Left renal pelvis (tissue), 4 donors: ENCODE measurements at regions not wholly inside any gene's neighbourhood (a gene's known extent, or its start where the extent isn't known, plus 50 kb on each side); places are given as distances from the start of the nearest gene placed in this dataset.

Experiments used
- DNase-seq, 4 donors: peaks; one replicate each; pipeline ENCODE4 v3.0.0-alpha.2; 2013; ENCODE audit warnings: low read depth in 4 of 4, low spot score in 3 of 4

DNA sequence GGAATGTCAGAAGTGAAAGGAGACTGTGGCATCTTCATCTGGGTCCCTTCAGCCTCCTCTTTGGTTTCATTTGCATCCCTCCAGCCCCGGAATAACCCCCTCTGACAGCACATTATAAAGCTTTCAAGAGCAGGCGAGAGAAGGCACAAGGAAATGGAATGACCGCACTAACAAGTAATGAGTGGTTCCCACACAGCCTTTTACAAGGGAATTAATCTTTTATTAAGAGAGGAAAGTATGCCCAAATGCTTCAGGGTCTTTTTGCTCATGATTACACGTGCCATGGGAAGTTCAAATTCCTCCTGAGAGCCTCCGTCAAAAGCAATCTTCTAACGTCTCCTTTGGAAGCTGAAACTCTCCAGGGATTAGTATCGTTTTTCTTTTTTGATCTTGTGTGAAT, 347.0 kb downstream of the BTBD3 start:
- no peak for DNase-seq

DNA sequence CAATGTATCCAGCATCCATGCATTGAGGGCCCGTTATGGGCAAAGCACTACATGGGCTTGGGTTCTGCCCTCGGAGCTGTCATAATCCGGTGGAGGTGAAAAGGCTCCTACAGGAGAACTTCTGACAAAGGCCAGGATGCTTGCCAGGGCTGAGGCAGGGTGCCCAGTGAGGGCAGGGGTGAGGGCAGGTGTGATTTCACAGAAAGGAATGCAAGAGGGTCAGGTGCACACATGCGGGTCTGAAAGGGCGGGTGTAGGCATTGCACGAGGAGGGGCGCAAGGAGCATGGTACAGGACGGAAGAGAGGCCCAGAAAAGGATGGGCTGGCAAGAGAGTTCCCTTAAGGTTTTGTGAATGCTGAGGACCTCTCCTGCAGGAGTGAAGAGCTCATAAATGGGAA, 348.0 kb downstream of the BTBD3 start:
- DNase-seq: no peak

DNA sequence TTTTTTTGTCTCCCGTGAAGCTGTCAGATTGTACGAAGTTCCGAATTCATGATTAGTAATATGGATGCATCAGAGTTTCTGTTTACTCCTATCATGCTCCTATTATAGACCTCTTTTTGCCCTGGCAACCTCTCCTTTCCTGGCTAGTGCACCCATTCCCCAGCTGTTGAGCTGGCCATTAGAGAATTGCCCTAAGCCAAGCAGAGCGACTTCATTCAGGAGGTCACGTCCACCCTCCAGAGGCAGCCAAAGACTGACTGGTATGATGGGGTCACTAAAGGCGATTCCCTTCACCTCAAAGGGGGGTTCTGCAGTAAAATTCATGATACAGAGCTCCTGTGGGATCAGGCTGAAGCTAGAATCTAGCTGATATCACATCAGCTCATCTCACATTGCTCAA, 351.9 kb downstream of the BTBD3 start:
- no peak for DNase-seq

DNA sequence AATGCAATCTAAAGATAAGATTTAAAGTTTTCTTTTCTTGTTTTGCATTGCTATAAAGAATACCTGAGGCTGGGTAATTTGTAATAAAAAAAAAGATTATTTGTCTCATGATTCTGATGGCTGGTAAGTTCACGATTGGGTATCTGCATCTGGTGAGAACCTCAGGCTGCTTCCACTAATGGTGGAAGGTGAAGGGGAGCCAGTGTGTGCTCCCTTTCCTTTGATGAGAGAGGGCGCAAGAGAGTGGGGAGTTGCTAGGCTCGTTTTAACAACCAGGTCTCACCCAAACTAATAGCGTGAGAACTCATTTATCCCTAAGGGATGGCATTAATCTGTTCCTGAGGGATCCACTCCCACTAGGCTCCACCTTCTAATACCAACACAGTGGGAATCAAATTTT, 353.2 kb downstream of the BTBD3 start:
- DNase-seq: no peak

DNA sequence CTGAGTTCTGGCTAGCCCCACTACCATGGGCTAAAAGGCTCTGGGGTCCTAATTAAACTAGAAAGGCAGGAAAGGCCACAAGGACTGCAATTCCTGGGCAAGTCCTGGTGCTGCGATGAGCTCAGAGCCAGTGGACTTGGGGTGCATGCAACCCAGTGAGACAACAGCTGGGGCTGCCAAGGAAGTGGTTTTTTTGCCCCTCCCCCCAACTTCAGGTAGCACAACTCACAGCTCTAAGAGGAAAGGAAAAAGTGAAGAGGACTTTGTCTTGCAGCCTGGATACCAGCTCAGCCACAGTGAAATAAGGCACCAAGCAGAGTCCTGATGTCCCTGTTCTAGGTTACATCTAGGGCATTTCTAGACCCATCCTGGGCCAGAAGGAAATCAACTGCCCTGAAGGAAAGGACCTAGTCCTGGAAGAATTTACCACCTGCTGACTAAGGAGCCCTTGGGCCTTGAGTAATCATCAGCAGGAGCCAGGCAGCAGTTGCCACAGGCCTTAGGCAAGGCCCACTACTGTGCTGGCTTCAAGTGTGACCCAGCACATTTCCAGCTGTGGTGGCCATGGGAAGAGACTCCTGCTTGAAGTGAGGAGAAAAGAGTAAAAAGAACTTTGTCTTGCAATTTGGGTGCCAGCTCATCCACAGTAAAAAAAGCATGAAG, 358.4 kb downstream of the BTBD3 start:
- no peak for DNase-seq

DNA sequence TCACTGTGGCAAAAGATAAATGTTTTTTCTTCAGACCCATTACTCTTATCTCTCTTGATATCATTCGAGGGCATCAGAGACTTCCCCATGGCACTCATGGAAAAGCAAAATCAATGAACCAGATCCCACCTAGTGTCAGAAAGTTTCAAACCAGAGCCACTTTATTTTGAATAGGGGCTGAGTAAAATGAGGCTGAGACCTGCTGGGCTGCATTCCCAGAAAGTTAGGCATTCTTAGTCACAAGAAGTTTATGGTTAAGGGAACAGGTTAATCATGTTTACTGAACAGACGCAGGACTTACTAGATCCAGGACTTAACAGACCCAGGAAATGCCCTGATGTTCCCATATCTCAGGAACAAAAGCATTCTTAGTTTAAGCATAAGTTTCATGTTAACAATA, 369.9 kb downstream of the BTBD3 start:
- no peak for DNase-seq

DNA sequence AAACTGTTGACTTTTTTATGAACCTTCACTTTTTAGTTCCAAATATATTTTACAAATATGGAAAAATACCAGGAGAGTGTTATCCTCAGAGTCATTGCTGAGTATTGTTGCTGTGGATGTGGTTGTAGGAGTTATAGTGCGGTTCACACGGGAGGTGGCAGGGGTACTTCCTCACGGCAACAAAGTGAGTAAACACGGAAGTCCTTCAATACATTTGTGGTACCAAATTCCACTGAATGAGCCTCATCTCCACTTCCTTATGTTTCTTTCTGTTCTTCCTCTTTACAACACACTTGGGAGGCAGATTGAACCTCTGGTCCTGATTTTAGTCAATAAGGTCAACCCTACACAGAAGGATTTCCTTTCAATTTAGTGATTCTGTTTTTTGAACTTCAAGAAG, 371.8 kb downstream of the BTBD3 start:
- no peak for DNase-seq

DNA sequence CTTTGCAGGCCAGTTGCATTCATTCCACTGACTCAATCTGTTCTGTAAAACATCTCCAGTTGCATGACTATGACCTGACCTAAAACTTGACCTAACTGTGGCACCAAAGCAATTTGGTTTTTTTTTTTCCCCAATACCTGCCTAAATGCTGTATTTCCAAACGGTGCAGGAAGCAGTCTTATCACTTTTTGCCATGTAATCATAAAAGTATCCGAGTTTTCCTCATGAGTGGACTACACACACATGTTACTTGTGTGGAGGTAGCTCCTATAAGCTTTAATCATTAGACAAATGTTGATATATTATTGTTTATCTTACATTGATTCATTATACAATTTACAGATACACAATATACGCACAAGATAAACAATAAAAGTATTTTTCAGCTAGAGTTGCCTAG, 373.7 kb downstream of the BTBD3 start:
- no peak for DNase-seq

DNA sequence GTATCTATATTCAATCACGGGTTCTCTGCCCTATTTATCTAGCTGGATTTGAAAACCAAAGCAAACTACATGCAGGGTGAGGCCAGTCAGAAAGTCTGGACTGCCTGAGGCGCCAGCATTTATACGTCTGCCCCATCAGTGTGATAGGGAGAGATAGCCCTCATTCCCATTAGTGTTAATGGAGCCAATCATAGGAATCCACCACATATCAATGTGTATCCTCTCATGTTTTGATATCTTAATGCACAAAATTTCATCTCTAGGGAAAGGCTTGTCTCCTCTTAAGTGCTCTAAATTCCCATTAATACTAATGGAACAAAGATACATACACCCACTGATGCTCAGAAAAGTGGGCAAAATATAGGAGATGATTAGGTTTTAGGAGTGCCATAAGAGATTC, 376.2 kb downstream of the BTBD3 start:
- no peak for DNase-seq

DNA sequence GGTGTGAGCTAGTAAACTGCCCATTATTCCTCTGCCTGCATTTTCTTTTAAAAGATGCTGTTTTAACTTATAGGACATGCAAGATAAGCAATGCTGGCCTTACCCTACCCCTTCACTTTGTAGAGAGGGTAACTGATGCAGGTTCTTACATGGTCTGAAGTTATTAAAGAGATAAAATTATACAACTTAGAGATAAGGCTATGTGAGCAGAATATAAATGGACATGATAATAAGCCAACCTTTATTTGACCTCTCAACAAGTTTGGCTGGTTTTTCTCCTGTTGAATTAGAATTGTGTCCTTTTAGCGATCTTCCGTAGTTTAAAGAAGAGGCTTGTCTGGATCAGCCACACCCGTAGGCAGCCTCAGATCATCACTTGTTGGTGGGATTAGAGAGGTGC, 377.0 kb downstream of the BTBD3 start:
- DNase-seq: no peak

DNA sequence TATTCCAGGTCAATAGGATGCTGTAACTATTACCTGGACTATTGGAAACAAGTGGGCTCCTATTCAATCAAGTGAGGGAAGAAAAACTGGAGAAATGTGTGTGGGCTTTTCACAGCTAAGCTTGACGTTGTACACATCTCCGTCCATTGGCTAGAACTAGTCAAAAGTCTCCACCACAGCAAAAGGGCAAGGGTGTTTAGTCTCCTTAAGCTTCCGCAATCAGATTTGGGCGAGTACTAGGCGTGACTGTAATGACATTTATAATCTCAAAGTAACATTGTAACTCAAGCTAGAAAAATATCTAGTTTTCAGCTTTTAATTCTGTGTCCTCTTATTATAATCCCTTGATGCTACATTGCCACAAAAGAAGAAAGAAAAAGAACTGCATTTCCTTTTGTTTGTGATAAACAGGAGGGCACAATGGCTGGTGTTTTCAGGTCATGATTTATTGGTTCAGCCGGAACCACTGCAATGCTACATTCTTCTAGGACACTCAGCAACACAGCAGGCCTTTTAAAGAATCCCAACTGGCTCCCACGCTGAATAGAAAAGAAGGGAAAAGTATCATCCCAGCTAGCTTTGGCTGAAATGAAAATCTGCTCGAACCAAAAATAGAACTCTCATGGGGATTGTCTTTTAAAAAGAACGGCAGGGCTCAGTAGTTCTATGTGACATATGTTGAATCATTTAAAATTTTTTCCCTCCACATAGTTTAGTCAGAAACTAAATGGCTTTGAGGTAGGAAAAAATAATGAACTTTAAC, 387.7 kb downstream of the BTBD3 start:
- no peak for DNase-seq

DNA sequence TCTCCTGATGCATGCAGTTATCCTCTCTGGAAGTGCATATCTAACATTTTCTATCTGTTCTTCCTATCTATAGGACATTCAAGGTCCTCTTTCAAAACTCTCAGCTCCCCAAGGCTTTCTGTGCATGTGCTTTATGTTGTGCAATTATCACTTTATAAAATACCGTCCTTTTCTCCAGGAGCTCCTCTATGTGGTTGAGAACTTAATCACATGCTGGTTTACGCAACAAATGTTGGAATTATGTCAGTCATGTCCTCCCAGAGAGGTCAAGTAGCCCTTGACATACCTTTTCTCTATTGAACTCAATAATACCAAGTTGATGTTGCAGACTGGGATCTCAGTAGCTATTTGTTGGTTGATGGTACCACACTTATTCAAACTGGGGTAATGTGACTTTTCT, 388.4 kb downstream of the BTBD3 start:
- DNase-seq: no peak

DNA sequence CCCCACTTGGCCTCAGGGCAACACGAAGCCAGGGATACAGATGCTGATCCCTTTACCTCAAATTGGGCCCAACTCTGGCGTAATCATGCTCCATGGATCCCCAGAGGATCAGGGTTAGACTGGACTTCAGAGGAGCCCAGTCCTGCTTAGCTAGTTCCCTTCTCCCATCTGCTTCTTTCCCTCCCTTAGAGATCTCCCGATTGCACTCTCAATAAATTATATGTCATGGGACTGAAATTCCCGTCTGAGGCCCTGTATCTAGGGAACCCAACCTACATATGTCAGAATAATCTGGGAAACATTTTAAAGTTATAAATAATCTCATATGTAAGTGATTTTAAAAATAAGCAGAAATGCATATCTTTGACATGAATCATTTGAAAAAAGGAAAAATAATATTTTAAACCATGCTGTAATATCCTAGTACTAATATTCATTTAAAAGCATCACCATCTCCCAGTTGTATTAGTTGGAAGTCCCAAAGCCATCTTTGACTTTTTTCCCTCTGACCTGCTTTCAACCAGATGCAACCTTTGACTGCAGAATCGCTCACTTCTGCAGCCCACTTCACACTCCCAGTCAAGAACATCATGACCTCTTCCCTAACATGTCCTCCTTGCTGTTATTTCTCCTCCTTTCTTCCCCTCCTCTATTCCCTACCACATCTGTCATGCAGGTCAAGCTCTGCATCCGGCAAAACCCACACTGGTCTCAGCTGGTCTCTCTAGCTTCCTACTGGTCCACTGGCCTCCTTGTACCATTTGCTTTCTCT, 393.6 kb downstream of the BTBD3 start:
- no peak for DNase-seq

DNA sequence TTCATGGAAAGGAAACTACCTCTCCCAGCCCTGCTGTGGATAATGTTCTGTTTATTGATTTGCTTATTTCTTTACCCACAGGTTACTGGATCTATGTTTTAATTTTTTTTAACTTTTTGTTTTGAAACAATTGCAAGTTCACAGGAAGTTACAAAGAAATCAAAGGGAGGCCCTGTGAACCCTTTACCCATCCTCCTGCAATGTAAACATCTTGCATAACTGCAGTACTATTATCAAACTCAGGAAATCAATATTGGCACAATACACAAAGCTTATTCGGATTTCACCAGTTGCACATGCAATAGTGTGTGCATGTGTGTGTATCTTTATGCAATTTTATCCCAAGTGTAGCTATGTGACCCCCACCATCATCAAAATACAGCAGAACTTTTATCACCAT, 398.0 kb downstream of the BTBD3 start:
- no peak for DNase-seq

DNA sequence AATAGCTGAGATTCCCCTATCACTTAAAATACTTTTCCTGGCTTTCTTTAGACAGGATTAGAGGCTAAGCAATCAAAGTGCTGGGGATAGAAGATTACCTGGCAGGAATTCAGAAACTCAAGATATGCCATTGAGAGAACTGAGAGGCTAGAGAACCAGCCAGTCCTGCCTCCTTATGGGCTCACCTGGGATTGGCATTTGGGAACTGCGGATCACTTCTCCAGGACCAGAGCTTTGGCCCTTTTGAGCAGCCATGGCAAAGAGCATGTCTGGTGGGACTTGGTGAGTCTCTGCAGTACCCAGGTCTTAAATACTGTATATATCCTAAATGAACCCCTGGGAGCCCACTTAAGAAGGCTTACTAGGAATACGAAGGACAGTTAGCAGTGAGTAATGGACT, 399.1 kb downstream of the BTBD3 start:
- no peak for DNase-seq

DNA sequence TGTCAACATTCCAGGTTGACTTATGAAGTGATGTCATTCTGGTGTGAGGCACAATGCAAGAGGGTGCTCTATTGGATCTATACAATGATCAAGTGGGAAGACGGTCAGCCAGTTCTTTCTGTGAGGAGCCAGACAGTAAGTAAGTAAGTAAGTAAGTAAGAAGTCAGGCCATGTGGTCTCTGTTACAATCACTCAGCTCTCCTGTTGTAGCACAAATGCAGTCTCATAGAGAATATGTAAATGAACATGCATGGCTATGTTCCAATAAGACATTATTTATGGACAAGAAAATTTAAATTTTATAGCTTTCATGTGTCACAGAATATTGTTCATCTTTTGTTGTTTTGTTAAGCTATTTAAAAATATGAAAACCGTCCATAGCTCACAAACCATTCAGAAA, 399.7 kb downstream of the BTBD3 start:
- DNase-seq: no peak

DNA sequence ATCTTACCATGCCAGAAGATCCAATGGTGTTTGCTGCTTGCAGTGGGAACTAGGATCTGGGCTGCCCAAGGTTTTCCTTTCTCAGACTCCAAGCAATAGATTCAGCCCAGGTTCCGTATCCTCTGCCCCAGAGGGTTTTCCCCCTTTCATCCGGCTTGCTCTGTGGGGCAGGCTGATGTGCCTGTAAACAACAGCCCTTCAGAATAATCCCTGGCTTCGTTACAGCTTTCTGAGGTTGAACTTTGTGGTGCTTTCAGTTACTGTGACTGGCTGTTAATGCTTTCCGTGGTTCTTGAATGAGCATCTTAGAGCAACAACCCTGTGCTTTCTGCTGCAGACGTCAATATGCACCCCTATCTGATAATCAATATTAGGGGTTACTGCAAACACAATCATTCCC, 400.4 kb downstream of the BTBD3 start:
- DNase-seq: no peak

DNA sequence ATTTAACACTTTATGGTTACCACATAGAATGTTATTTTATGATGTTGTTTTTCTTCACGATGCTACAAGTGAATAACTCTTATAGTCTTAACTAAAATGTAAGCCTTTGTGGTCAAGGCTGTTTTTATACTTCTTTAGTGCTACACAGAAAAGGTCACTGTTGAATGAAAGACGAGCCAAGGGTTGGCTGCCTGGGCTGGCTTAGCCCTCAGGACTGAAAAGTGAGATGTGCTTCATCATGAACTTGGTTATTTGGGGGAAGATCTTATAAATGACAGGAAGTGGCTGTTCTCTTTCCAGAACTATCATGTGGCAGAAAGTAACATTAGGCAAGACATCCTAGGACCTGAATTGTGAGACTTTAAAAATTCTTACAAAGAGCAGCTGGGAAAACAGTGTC, 404.0 kb downstream of the BTBD3 start:
- no peak for DNase-seq

DNA sequence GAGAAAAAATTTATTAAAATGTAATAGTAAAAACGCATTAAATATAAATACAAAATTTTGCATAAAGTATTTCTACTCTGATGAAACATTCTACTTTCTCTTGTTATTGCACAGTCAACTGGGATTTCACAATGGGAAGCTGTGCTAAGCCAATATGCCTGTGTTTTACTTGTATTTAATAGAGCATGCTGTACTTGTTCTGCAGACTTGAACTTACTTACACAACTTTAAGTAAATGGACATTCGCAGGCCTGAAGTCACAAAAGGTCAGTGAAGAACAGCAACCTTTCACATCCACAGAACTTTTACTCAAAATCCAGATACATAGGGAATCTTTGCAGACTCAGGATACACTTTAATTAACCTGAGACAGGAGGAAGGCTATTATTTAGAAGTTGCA, 409.5 kb downstream of the BTBD3 start:
- no peak for DNase-seq

DNA sequence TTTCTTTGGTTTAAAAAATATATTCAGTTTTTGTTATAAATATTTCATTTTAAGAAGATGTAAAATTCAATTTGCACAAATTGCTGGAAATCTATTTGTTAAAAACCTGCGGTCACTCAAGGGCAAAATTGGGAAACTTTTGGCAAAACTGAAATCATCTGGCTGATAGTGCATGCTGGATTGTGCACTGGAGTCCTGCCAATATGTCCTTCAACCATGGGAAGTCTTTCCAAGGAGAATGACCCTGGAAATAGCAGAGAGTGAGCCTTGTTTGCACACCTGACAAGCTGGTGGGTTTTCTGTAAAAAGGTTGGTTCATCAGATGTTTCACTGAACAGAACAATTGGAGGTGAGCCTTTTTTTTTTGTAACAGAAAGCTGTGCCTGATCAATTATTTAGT, 413.5 kb downstream of the BTBD3 start:
- no peak for DNase-seq

DNA sequence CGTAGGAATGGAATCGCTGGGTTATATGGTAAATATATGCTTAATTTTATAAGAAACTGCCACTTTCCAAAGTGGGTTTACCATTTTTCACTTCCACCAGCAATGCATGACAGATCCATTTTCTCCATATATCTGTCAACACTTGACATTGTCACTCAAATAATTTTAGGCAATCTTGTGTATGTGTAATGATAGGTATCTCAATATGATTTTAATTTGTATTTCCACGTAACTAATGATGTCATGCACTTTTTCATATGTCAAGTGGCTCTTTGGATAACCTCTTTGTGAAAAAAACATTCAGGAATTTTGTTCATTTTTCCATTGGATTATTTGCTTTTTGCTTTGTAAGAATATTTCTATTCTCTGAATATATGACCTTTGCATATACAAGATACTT, 419.9 kb downstream of the BTBD3 start:
- DNase-seq: no peak

DNA sequence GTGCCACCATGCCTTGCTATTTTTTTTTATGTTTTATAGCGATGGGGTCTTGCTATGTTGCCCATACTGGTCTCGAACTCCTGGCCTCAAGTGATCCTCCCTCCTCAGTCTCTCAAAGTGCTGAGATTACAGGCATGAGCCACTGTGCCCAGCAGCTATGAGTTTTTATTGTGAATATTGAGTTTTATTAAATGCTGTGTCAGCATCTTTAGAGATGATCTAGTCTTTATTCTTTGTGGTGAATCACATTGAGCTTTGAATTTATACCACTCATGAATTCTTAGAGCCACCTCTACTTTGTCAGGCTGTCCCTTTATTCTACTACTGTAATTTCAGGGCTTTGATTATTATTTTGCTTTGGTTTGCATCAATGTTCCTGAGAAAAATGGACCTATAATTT, 428.3 kb downstream of the BTBD3 start:
- DNase-seq: no peak
